ENCODE measurements at regions not wholly inside any gene's neighbourhood (a gene's known extent, or its start where the extent isn't known, plus 50 kb on each side); places are given as distances from the start of the nearest gene placed in this dataset.

DNA sequence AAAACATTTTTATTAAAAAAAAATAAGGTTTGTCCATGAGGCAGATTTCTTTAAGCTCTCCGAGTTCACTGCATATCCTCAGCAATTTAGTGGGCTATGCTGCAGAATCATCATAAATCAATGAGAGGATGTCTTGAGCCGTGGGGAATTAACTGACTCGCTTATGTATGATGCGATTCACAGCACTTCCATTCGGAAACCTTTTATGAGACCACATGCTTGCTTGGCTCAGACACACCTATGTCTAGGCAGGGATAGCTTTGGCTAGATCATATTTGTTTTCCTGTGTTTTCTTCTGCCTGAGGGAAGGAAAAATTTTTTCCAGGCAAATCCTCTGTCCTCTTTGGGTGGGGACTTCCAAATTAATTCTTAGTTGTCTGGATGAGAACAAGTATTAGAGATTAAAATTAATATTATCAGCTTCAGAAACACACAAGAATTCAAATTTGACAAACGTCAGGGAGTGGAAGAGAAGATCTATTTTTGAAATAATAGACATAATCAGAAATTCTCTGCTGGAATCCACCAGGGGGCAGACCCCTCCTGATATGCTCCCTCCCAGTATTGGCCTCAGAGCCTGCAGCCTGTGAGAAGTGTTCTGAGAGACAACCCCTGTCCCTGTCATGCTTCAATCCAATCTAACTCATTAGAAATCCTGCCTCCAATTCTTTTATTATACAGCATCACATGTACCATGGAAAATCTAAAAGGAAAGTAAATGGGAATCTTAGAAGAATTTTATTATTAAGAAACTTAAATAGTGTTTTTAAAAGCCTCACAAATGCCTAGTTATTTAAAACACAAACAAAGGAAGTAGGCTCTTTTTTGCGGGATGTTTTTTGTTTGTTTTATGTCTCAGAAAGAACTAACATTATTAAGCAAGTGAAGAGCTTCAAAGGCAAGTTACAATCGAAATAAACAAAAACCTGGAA is 345.1 kb upstream of the TACR3 start:
- WGBS (ENCODE audit: insufficient coverage, low coverage, missing lambda C conversion rate) = 0% methylated on average over 8 of the region's 8 CpGs
- Histone ChIP-seq H3K27me3 (ENCODE audit: control insufficient read depth in 2 of 2, insufficient read depth in 2 of 2, low read length in 2 of 2) (no peaks in the 10 kb centered on the region), H3K4me3 (no peak overlapping the region), H3K4me2 (ENCODE audit: insufficient read depth, low read length) (no peak overlapping the region), H3K36me3 (ENCODE audit: control insufficient read depth, insufficient read depth, low read length) (no peaks in the 10 kb centered on the region), H3K9ac (ENCODE audit: insufficient read depth in 1 of 2, low read depth in 2 of 2, low read length in 2 of 2) (no peak overlapping the region), H3K9me1 (ENCODE audit: control insufficient read depth, insufficient read depth, low read length) (no peaks in the 10 kb centered on the region), H4K20me1 (replicated peaks; ENCODE audit: control insufficient read depth, insufficient read depth, low read length) (no peaks in the 10 kb centered on the region), H2AFZ (ENCODE audit: low read depth, low read length) (no peak overlapping the region), H3K79me2 (ENCODE audit: control insufficient read depth, insufficient read depth, low read length) (no peaks in the 10 kb centered on the region), H3K9me3 (replicated peaks; ENCODE audit: control insufficient read depth, insufficient read depth, low read depth, low read length) (0 out of 2 replicates have a peak, but pooled peaks cover 2% of the 10 kb centered on the region), H3K4me1 (replicated peaks in 1 of 2; ENCODE audit: control insufficient read depth in 2 of 2, insufficient read depth in 2 of 2, low read length in 2 of 2) (no peaks in the 10 kb centered on the region), H3K27ac (ENCODE audit: extremely low read depth, low read depth, low read length) (no peak overlapping the region)
- BruUV-seq (replicated peaks) = no TSS peak
- no peak for TF ChIP-seq FIP1L1 (IDR thresholded peaks at IDR 0.05; ENCODE audit: low read depth, low read length, poor library complexity, severe bottlenecking)
- TF ChIP-seq, protein P1, sequence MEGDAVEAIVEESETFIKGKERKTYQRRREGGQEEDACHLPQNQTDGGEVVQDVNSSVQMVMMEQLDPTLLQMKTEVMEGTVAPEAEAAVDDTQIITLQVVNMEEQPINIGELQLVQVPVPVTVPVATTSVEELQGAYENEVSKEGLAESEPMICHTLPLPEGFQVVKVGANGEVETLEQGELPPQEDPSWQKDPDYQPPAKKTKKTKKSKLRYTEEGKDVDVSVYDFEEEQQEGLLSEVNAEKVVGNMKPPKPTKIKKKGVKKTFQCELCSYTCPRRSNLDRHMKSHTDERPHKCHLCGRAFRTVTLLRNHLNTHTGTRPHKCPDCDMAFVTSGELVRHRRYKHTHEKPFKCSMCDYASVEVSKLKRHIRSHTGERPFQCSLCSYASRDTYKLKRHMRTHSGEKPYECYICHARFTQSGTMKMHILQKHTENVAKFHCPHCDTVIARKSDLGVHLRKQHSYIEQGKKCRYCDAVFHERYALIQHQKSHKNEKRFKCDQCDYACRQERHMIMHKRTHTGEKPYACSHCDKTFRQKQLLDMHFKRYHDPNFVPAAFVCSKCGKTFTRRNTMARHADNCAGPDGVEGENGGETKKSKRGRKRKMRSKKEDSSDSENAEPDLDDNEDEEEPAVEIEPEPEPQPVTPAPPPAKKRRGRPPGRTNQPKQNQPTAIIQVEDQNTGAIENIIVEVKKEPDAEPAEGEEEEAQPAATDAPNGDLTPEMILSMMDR (IDR thresholded peaks at IDR 0.05 in 2 of 3, conservative IDR thresholded peaks at IDR 0.05 in 1 of 3; ENCODE audit: insufficient read depth in 2 of 3, low read depth in 1 of 3, low read length in 3 of 3) = peak in 1 of 3 experiments; percentile 16; a peak in 2 of 6 replicates
- TF ChIP-seq ZNF695 (CRISPR knock-in tag; IDR thresholded peaks at IDR 0.05) = no peak
- TF ChIP-seq, protein P2, sequence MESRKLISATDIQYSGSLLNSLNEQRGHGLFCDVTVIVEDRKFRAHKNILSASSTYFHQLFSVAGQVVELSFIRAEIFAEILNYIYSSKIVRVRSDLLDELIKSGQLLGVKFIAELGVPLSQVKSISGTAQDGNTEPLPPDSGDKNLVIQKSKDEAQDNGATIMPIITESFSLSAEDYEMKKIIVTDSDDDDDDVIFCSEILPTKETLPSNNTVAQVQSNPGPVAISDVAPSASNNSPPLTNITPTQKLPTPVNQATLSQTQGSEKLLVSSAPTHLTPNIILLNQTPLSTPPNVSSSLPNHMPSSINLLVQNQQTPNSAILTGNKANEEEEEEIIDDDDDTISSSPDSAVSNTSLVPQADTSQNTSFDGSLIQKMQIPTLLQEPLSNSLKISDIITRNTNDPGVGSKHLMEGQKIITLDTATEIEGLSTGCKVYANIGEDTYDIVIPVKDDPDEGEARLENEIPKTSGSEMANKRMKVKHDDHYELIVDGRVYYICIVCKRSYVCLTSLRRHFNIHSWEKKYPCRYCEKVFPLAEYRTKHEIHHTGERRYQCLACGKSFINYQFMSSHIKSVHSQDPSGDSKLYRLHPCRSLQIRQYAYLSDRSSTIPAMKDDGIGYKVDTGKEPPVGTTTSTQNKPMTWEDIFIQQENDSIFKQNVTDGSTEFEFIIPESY (CRISPR knock-in tag; IDR thresholded peaks at IDR 0.05) = no peak
- no peak for TF ChIP-seq KDM1A (IDR thresholded peaks at IDR 0.05)
- no peak for TF ChIP-seq TAL1 (IDR thresholded peaks at IDR 0.05)
- TF ChIP-seq, protein P3, sequence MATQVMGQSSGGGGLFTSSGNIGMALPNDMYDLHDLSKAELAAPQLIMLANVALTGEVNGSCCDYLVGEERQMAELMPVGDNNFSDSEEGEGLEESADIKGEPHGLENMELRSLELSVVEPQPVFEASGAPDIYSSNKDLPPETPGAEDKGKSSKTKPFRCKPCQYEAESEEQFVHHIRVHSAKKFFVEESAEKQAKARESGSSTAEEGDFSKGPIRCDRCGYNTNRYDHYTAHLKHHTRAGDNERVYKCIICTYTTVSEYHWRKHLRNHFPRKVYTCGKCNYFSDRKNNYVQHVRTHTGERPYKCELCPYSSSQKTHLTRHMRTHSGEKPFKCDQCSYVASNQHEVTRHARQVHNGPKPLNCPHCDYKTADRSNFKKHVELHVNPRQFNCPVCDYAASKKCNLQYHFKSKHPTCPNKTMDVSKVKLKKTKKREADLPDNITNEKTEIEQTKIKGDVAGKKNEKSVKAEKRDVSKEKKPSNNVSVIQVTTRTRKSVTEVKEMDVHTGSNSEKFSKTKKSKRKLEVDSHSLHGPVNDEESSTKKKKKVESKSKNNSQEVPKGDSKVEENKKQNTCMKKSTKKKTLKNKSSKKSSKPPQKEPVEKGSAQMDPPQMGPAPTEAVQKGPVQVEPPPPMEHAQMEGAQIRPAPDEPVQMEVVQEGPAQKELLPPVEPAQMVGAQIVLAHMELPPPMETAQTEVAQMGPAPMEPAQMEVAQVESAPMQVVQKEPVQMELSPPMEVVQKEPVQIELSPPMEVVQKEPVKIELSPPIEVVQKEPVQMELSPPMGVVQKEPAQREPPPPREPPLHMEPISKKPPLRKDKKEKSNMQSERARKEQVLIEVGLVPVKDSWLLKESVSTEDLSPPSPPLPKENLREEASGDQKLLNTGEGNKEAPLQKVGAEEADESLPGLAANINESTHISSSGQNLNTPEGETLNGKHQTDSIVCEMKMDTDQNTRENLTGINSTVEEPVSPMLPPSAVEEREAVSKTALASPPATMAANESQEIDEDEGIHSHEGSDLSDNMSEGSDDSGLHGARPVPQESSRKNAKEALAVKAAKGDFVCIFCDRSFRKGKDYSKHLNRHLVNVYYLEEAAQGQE (IDR thresholded peaks at IDR 0.05; ENCODE audit: borderline replicate concordance) = no peak
- TF ChIP-seq, protein P3 (CRISPR knock-in tag; IDR thresholded peaks at IDR 0.05; ENCODE audit: low read depth) = no peak
- DNase-seq (ENCODE audit: extremely low read depth in 1 of 4, low spot score in 3 of 4) (peak; percentile 7 to 14 (median 8)), FAIRE-seq (no peak), ATAC-seq (no peak)
- intact Hi-C loops (cut with micrococcal nuclease) (no loop called here), in situ Hi-C loops (cut with MboI) (no loop called here)
- POLR2A ChIA-PET = no interaction called here
- CTCF ChIA-PET (ENCODE audit: low intra/inter-chr PET ratio) = no interaction called here
